ENCODE measurements at regions not wholly inside any gene's neighbourhood (a gene's known extent, or its start where the extent isn't known, plus 50 kb on each side); places are given as distances from the start of the nearest gene placed in this dataset.

- H3K4ac ChIP-seq (ENCODE audit: low read length) = no peak overlapping the region
- H3K4me1 ChIP-seq (ENCODE audit: control insufficient read depth in 2 of 2, insufficient read depth in 1 of 2, low read depth in 1 of 2, low read length in 2 of 2) = peaks cover 0 to 2% of the 10 kb centered on the region in 2 donors
- no peak overlapping the region for H4K91ac ChIP-seq (ENCODE audit: low read depth, low read length, poor library complexity)
- no peak overlapping the region for H2BK12ac ChIP-seq (ENCODE audit: low read length)
- no peak overlapping the region for H3K4me2 ChIP-seq (ENCODE audit: insufficient read depth, low read length, poor library complexity, severe bottlenecking)
- no peaks in the 10 kb centered on the region for H3K36me3 ChIP-seq (replicated peaks in 1 of 2; ENCODE audit: control insufficient read depth in 2 of 2, insufficient read depth in 2 of 2, low read length in 2 of 2)
- no peak overlapping the region for H4K8ac ChIP-seq (ENCODE audit: low read depth, low read length)
- DNase-seq (ENCODE audit: low spot score) = no peak
- H3K18ac ChIP-seq (ENCODE audit: low read length) = no peak overlapping the region
- H3K23ac ChIP-seq (ENCODE audit: low read depth, low read length, poor library complexity) = no peak overlapping the region
- H3K79me1 ChIP-seq (ENCODE audit: low read depth, low read length) = no peaks in the 10 kb centered on the region
- H3K14ac ChIP-seq (ENCODE audit: low read length) = no peak overlapping the region
- H3K9me3 ChIP-seq (replicated peaks in 1 of 2; ENCODE audit: control insufficient read depth in 2 of 2, insufficient read depth in 1 of 2, low read depth in 1 of 2, low read length in 2 of 2) = no peaks in the 10 kb centered on the region
- no peaks in the 10 kb centered on the region for H3K27me3 ChIP-seq (ENCODE audit: control insufficient read depth in 3 of 3, insufficient read depth in 3 of 3, low read depth in 1 of 3, low read length in 3 of 3)
- no peak overlapping the region for H2AK5ac ChIP-seq (ENCODE audit: low read depth, low read length)
- WGBS, 2 donors (ENCODE audit: extremely low coverage in 2 of 2, insufficient read length in 2 of 2, insufficient replicate concordance in 1 of 2) = no CpG with 5 or more reads among the region's 3 CpGs
- no peak overlapping the region for H3K4me3 ChIP-seq (ENCODE audit: low read length in 2 of 2)
- H3K9ac ChIP-seq (ENCODE audit: low read depth, low read length, poor library complexity) = no peak overlapping the region
- H2BK15ac ChIP-seq (ENCODE audit: low read length) = no peak overlapping the region
- H2AFZ ChIP-seq (ENCODE audit: low read length) = no peak overlapping the region
- H2BK120ac ChIP-seq (ENCODE audit: low read depth, low read length) = no peak overlapping the region
- no peak overlapping the region for H2BK5ac ChIP-seq (ENCODE audit: low read length)
- H3K27ac ChIP-seq (replicated peaks; ENCODE audit: low read length) = no peak overlapping the region
Observed at GRCh38 chr12:67764055-67764454, 115.5 kb downstream of the DYRK2 start.

- H3K4me2 ChIP-seq (ENCODE audit: insufficient read depth, low read length, poor library complexity, severe bottlenecking) = no peak overlapping the region
- no peak overlapping the region for H3K18ac ChIP-seq (ENCODE audit: low read length)
Observed at GRCh38 chr12:67764946-67765619, 116.5 kb downstream of the DYRK2 start.

GRCh38 chr12:67765776-67766766 lies 117.5 kb downstream of the DYRK2 start:
- Histone ChIP-seq H3K4me2 (ENCODE audit: insufficient read depth, low read length, poor library complexity, severe bottlenecking) (no peak overlapping the region), H3K36me3 (replicated peaks in 1 of 2; ENCODE audit: control insufficient read depth in 2 of 2, insufficient read depth in 2 of 2, low read length in 2 of 2) (no peaks in the 10 kb centered on the region), H3K18ac (ENCODE audit: low read length) (no peak overlapping the region), H2AFZ (ENCODE audit: low read length) (no peak overlapping the region), H2BK5ac (ENCODE audit: low read length) (no peak overlapping the region), H3K27me3 (ENCODE audit: control insufficient read depth in 3 of 3, insufficient read depth in 3 of 3, low read depth in 1 of 3, low read length in 3 of 3) (no peaks in the 10 kb centered on the region), H3K27ac (replicated peaks; ENCODE audit: low read length) (no peak overlapping the region), H3K9me3 (replicated peaks in 1 of 2; ENCODE audit: control insufficient read depth in 2 of 2, insufficient read depth in 1 of 2, low read depth in 1 of 2, low read length in 2 of 2) (no peaks in the 10 kb centered on the region), H3K4me1 (ENCODE audit: control insufficient read depth in 2 of 2, insufficient read depth in 1 of 2, low read depth in 1 of 2, low read length in 2 of 2) (peaks cover 0 to 2% of the 10 kb centered on the region in 2 donors), H2AK5ac (ENCODE audit: low read depth, low read length) (no peak overlapping the region), H2BK120ac (ENCODE audit: low read depth, low read length) (no peak overlapping the region), H2BK15ac (ENCODE audit: low read length) (no peak overlapping the region), H3K9ac (ENCODE audit: low read depth, low read length, poor library complexity) (no peak overlapping the region), H3K4me3 (ENCODE audit: low read length in 2 of 2) (no peak overlapping the region), H3K79me1 (ENCODE audit: low read depth, low read length) (no peaks in the 10 kb centered on the region), H2BK12ac (ENCODE audit: low read length) (no peak overlapping the region), H3K23ac (ENCODE audit: low read depth, low read length, poor library complexity) (no peak overlapping the region), H3K4ac (ENCODE audit: low read length) (no peak overlapping the region), H3K14ac (ENCODE audit: low read length) (no peak overlapping the region), H4K8ac (ENCODE audit: low read depth, low read length) (no peak overlapping the region), H4K91ac (ENCODE audit: low read depth, low read length, poor library complexity) (no peak overlapping the region)
- WGBS, 2 donors (ENCODE audit: extremely low coverage in 2 of 2, insufficient read length in 2 of 2, insufficient replicate concordance in 1 of 2) = no CpG with 5 or more reads among the region's 7 CpGs
- no peak for DNase-seq (ENCODE audit: low spot score)

More at GRCh38 chr12:67764946-67765619, 116.5 kb downstream of the DYRK2 start:
- H2BK12ac ChIP-seq (ENCODE audit: low read length) = no peak overlapping the region
- no peak for DNase-seq (ENCODE audit: low spot score)
- H3K4me3 ChIP-seq (ENCODE audit: low read length in 2 of 2) = no peak overlapping the region
- H2AFZ ChIP-seq (ENCODE audit: low read length) = no peak overlapping the region
- H3K79me1 ChIP-seq (ENCODE audit: low read depth, low read length) = no peaks in the 10 kb centered on the region
- H4K91ac ChIP-seq (ENCODE audit: low read depth, low read length, poor library complexity) = no peak overlapping the region
- no peak overlapping the region for H3K4ac ChIP-seq (ENCODE audit: low read length)
- no peaks in the 10 kb centered on the region for H3K9me3 ChIP-seq (replicated peaks in 1 of 2; ENCODE audit: control insufficient read depth in 2 of 2, insufficient read depth in 1 of 2, low read depth in 1 of 2, low read length in 2 of 2)
- no peaks in the 10 kb centered on the region for H3K36me3 ChIP-seq (replicated peaks in 1 of 2; ENCODE audit: control insufficient read depth in 2 of 2, insufficient read depth in 2 of 2, low read length in 2 of 2)
- no peak overlapping the region for H3K9ac ChIP-seq (ENCODE audit: low read depth, low read length, poor library complexity)
- H2BK15ac ChIP-seq (ENCODE audit: low read length) = no peak overlapping the region
- no peak overlapping the region for H3K23ac ChIP-seq (ENCODE audit: low read depth, low read length, poor library complexity)
- H3K14ac ChIP-seq (ENCODE audit: low read length) = no peak overlapping the region
- WGBS, 2 donors (ENCODE audit: extremely low coverage in 2 of 2, insufficient read length in 2 of 2, insufficient replicate concordance in 1 of 2) = no CpG with 5 or more reads among the region's 5 CpGs
- no peak overlapping the region for H2BK5ac ChIP-seq (ENCODE audit: low read length)
- H3K27me3 ChIP-seq (ENCODE audit: control insufficient read depth in 3 of 3, insufficient read depth in 3 of 3, low read depth in 1 of 3, low read length in 3 of 3) = no peaks in the 10 kb centered on the region
- no peak overlapping the region for H2AK5ac ChIP-seq (ENCODE audit: low read depth, low read length)
- H3K4me1 ChIP-seq (ENCODE audit: control insufficient read depth in 2 of 2, insufficient read depth in 1 of 2, low read depth in 1 of 2, low read length in 2 of 2) = peaks cover 0 to 2% of the 10 kb centered on the region in 2 donors
- H3K27ac ChIP-seq (replicated peaks; ENCODE audit: low read length) = no peak overlapping the region
- no peak overlapping the region for H4K8ac ChIP-seq (ENCODE audit: low read depth, low read length)
- no peak overlapping the region for H2BK120ac ChIP-seq (ENCODE audit: low read depth, low read length)
